ENCODE measurements at regions not wholly inside any gene's neighbourhood (a gene's known extent, or its start where the extent isn't known, plus 50 kb on each side); places are given as distances from the start of the nearest gene placed in this dataset.

DNA sequence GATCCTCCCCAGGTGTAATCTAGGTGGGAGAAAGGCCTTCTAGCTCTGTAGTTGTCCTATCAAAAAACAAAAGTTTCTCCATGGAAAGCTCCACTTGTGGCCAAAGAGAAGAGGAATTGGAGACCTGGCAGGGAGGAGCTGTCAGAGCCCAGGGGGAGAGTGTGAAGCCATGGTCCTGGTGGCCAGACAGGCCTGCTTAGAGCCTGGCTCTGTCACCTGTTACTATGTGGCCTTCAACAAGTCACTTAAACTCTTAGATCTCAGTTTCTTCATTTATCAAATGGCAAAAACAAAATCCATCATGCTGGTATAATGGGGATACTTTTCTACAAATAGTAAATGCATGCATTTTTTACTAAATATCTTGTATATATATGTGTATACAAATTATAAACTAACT lies 59.0 kb upstream of the NFE2L3 start:
- H3K9me3 ChIP-seq (ENCODE audit: insufficient read depth, low read length, severe bottlenecking), result no peaks in the 10 kb centered on the region
- no peaks in the 10 kb centered on the region for H4K20me1 ChIP-seq (ENCODE audit: insufficient read depth, low read length)
- H3K79me2 ChIP-seq (ENCODE audit: insufficient read depth, low read length), result no peaks in the 10 kb centered on the region
- ATAC-seq (ENCODE audit: insufficient read depth, low read depth) (no peak), DNase-seq (no peak)
- no peak overlapping the region for H3K4me3 ChIP-seq (ENCODE audit: low read depth in 1 of 2, low read length in 2 of 2)
- H3K36me3 ChIP-seq (ENCODE audit: insufficient read depth, low read length), result no peaks in the 10 kb centered on the region
- no peak overlapping the region for H3K4me2 ChIP-seq (ENCODE audit: insufficient read depth, low read length)
- H3K27ac ChIP-seq (ENCODE audit: low read length), result no peak overlapping the region
- H2AFZ ChIP-seq (ENCODE audit: low read depth, low read length), result no peak overlapping the region
- no peaks in the 10 kb centered on the region for H3K27me3 ChIP-seq (ENCODE audit: insufficient read depth, low read length, poor library complexity)
- no peak overlapping the region for H3K9ac ChIP-seq (ENCODE audit: low read depth, low read length)
- H3K4me1 ChIP-seq (ENCODE audit: insufficient read depth, low read length), result peaks cover 13% of the 10 kb centered on the region
- no peak for TF ChIP-seq EZH2 (IDR thresholded peaks at IDR 0.05; ENCODE audit: borderline replicate concordance, low read depth, low read length, severe bottlenecking)
- TF ChIP-seq, protein P1, sequence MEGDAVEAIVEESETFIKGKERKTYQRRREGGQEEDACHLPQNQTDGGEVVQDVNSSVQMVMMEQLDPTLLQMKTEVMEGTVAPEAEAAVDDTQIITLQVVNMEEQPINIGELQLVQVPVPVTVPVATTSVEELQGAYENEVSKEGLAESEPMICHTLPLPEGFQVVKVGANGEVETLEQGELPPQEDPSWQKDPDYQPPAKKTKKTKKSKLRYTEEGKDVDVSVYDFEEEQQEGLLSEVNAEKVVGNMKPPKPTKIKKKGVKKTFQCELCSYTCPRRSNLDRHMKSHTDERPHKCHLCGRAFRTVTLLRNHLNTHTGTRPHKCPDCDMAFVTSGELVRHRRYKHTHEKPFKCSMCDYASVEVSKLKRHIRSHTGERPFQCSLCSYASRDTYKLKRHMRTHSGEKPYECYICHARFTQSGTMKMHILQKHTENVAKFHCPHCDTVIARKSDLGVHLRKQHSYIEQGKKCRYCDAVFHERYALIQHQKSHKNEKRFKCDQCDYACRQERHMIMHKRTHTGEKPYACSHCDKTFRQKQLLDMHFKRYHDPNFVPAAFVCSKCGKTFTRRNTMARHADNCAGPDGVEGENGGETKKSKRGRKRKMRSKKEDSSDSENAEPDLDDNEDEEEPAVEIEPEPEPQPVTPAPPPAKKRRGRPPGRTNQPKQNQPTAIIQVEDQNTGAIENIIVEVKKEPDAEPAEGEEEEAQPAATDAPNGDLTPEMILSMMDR (IDR thresholded peaks at IDR 0.05; ENCODE audit: borderline replicate concordance, extremely low read depth, low read length, poor library complexity, severe bottlenecking), result no peak

- Histone ChIP-seq H3K36me3 (ENCODE audit: insufficient read depth, low read length) (no peaks in the 10 kb centered on the region), H3K79me2 (ENCODE audit: insufficient read depth, low read length) (no peaks in the 10 kb centered on the region), H2AFZ (ENCODE audit: low read depth, low read length) (no peak overlapping the region), H3K9me3 (ENCODE audit: insufficient read depth, low read length, severe bottlenecking) (no peaks in the 10 kb centered on the region), H4K20me1 (ENCODE audit: insufficient read depth, low read length) (no peaks in the 10 kb centered on the region), H3K27ac (ENCODE audit: low read length) (no peak overlapping the region), H3K4me3 (ENCODE audit: low read depth in 1 of 2, low read length in 2 of 2) (no peak overlapping the region), H3K27me3 (ENCODE audit: insufficient read depth, low read length, poor library complexity) (no peaks in the 10 kb centered on the region), H3K4me1 (ENCODE audit: insufficient read depth, low read length) (peaks cover 13% of the 10 kb centered on the region), H3K4me2 (ENCODE audit: insufficient read depth, low read length) (no peak overlapping the region), H3K9ac (ENCODE audit: low read depth, low read length) (no peak overlapping the region)
- TF ChIP-seq, protein P1 (IDR thresholded peaks at IDR 0.05; ENCODE audit: borderline replicate concordance, extremely low read depth, low read length, poor library complexity, severe bottlenecking), result no peak
- no peak for TF ChIP-seq EZH2 (IDR thresholded peaks at IDR 0.05; ENCODE audit: borderline replicate concordance, low read depth, low read length, severe bottlenecking)
- ATAC-seq (ENCODE audit: insufficient read depth, low read depth) (no peak), DNase-seq (no peak)
Measured at GRCh38 chr7:26096136-26096535, 55.9 kb upstream of the NFE2L3 start.

DNA sequence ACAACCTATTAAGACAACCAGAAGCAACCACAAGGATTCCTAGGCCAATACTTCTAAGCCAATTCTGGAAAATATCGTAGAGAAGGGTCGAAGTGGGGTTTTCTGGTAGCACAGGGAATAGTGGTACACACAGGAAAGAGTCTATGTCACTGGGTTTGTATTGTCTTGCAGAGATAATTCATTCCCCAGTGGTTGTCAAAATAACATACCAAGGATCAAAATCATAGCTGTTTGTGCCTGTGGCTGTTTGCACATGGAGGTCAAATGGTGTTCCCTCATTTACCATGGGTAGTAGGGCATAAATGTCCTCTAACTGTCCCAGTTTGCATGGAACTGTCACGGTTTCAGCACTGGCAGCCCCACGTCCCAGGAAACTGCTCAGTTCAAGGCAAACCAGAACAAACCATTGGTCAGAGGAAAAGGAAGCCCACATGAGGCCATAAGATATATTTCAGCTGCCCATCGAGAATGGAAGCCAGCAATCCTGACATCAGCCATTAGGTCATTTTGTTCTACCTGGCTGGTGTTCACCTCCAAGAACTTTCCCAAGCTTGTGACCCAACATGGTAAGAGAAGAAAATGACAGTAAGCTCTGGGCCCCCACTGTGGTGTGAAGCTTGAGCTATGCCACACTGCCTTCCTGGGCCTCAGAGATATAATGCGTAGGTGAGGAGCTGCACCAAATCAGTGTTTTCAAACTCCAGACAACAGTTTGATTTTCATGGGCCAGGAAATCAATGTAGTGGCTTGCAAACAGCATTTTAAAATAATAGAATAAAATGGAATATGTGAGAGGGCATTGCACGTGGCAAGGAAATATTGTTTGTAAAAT lies 53.9 kb upstream of the NFE2L3 start:
- H3K9me3 ChIP-seq (ENCODE audit: insufficient read depth, low read length, severe bottlenecking), result no peaks in the 10 kb centered on the region
- H3K9ac ChIP-seq (ENCODE audit: low read depth, low read length), result no peak overlapping the region
- H3K4me3 ChIP-seq (ENCODE audit: low read depth in 1 of 2, low read length in 2 of 2), result no peak overlapping the region
- H2AFZ ChIP-seq (ENCODE audit: low read depth, low read length), result no peak overlapping the region
- no peaks in the 10 kb centered on the region for H3K79me2 ChIP-seq (ENCODE audit: insufficient read depth, low read length)
- no peaks in the 10 kb centered on the region for H3K36me3 ChIP-seq (ENCODE audit: insufficient read depth, low read length)
- ATAC-seq (ENCODE audit: insufficient read depth, low read depth), result no peak
- no peaks in the 10 kb centered on the region for H3K27me3 ChIP-seq (ENCODE audit: insufficient read depth, low read length, poor library complexity)
- peaks cover 13% of the 10 kb centered on the region for H3K4me1 ChIP-seq (ENCODE audit: insufficient read depth, low read length)
- DNase-seq, result no peak
- H4K20me1 ChIP-seq (ENCODE audit: insufficient read depth, low read length), result no peaks in the 10 kb centered on the region
- H3K4me2 ChIP-seq (ENCODE audit: insufficient read depth, low read length), result no peak overlapping the region
- TF ChIP-seq, protein P1 (IDR thresholded peaks at IDR 0.05; ENCODE audit: borderline replicate concordance, extremely low read depth, low read length, poor library complexity, severe bottlenecking), result no peak
- no peak for TF ChIP-seq EZH2 (IDR thresholded peaks at IDR 0.05; ENCODE audit: borderline replicate concordance, low read depth, low read length, severe bottlenecking)
- no peak overlapping the region for H3K27ac ChIP-seq (ENCODE audit: low read length)
